Vagina (tissue), 2 donors: ENCODE measurements at regions not wholly inside any gene's neighbourhood (a gene's known extent, or its start where the extent isn't known, plus 50 kb on each side); places are given as distances from the start of the nearest gene placed in this dataset.

Experiments used
- DNase-seq, 2 donors: peaks; one replicate each; pipeline ENCODE4 v3.0.0-alpha.2; 2017; ENCODE audit errors: extremely low spot score in 2 of 2
- H3K27ac ChIP-seq: fragments of 200-600 bp; sonication (generic); one replicate; pipeline ENCODE4 v1.5.1; 2019
- H3K27me3 ChIP-seq: fragments of 200-600 bp; sonication (generic); one replicate; pipeline ENCODE4 v1.5.1; 2019
- H3K36me3 ChIP-seq, 2 donors: fragments of 200-600 bp; sonication (generic); one replicate each; pipeline ENCODE4 v1.5.1; 2017 to 2019
- H3K4me1 ChIP-seq: fragments of 200-600 bp; sonication (generic); one replicate; pipeline ENCODE4 v1.5.1; 2019
- H3K4me3 ChIP-seq, 2 donors: fragments of 200-600 bp; sonication (generic); 1 replicate in 1 of 2; 2 replicates in 1 of 2; pipeline ENCODE4 v1.5.1; 2016 to 2019
- H3K9me3 ChIP-seq: fragments of 200-600 bp; sonication (generic); one replicate; pipeline ENCODE4 v1.5.1; 2019
- POLR2A ChIP-seq, 2 donors: fragments of 450-650 bp; IDR thresholded peaks; one replicate each; pipeline ENCODE4 v1.6.1; 2017; ENCODE audit warnings: antibody characterized with exemption in 2 of 2, mild to moderate bottlenecking in 2 of 2, moderate library complexity in 2 of 2
- POLR2AphosphoS5 ChIP-seq, 2 donors: sonication (generic); formaldehyde crosslinking; IDR thresholded peaks; one replicate each; pipeline ENCODE4 v1.9.0; 2017; ENCODE audit warnings: antibody characterized with exemption in 2 of 2, mild to moderate bottlenecking in 2 of 2, low read depth in 1 of 2; ENCODE audit not compliant: insufficient read depth in 1 of 2
- intact Hi-C: fragments of 100-400 bp; cut with DNase I; formaldehyde crosslinking; loops from one replicate; pipeline ENCODE4 v1.15.1; 2023
- TF ChIP-seq, protein P1 (sequence below), 3 experiments: fragments of 450-650 bp in 2 of 3; fragments of 200-600 bp in 1 of 3; sonication (generic) in 1 of 3; IDR thresholded peaks; one replicate each; pipeline ENCODE4 v1.5.1; 2017 to 2019; ENCODE audit warnings: antibody characterized with exemption in 3 of 3, mild to moderate bottlenecking in 2 of 3, moderate library complexity in 2 of 3

DNA sequence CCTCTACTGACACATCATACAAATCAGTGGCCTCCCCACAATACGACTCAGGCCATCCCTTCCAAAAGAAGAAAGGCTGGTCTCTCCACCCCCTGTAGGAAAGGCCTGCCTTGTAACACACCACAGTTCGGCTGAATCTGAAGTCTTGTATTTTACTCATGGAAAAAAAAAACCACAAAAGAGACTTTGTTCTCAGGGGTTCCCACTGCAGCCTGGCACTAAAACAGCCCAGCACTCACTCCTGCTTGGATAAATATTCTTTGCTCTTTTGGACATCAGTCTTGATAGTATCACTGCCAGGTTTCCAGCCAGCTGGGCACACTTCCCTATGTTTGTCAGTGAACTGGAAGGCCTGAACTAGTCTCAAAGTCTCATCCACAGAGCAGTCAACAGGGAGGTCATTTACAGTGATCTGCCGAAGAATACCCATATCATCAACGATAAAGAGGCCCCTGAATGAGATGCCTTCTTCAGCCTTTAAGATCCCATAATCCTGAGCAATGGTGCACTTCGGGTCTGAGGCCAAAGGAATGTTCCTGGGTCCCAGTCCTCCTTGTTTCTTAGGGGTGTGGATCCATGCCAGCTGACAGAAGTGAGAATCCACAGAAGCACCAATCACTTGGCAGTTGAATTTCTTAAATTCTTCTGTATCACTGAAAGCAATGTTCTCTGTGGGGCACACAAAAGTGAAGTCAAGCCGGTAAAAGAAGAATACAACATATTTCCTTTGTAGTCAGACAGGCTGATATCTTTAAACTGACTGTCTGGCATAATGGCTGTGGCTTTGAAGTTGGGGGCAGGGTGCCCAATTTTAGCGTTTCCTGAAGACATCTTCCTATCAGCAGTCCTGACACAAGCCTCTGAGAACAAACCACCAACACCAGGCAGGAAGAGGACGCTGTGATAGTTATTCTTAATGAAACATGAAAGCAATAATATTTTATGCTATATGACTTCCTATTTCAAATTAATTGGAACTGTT lies 198.1 kb downstream of the LURAP1L start:
- TF ChIP-seq, protein P1, sequence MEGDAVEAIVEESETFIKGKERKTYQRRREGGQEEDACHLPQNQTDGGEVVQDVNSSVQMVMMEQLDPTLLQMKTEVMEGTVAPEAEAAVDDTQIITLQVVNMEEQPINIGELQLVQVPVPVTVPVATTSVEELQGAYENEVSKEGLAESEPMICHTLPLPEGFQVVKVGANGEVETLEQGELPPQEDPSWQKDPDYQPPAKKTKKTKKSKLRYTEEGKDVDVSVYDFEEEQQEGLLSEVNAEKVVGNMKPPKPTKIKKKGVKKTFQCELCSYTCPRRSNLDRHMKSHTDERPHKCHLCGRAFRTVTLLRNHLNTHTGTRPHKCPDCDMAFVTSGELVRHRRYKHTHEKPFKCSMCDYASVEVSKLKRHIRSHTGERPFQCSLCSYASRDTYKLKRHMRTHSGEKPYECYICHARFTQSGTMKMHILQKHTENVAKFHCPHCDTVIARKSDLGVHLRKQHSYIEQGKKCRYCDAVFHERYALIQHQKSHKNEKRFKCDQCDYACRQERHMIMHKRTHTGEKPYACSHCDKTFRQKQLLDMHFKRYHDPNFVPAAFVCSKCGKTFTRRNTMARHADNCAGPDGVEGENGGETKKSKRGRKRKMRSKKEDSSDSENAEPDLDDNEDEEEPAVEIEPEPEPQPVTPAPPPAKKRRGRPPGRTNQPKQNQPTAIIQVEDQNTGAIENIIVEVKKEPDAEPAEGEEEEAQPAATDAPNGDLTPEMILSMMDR (IDR thresholded peaks at IDR 0.05), result no peak
- no peak for TF ChIP-seq POLR2AphosphoS5 (IDR thresholded peaks at IDR 0.05; ENCODE audit: insufficient read depth in 1 of 2, low read depth in 1 of 2)
- TF ChIP-seq POLR2A (IDR thresholded peaks at IDR 0.05), result no peak
- Histone ChIP-seq H3K36me3 (no peaks in the 10 kb centered on the region), H3K9me3 (no peaks in the 10 kb centered on the region), H3K4me3 (no peak overlapping the region), H3K27ac (no peak overlapping the region), H3K27me3 (no peaks in the 10 kb centered on the region), H3K4me1 (no peaks in the 10 kb centered on the region)
- intact Hi-C loops, result no loop called here
- no peak for DNase-seq

DNA sequence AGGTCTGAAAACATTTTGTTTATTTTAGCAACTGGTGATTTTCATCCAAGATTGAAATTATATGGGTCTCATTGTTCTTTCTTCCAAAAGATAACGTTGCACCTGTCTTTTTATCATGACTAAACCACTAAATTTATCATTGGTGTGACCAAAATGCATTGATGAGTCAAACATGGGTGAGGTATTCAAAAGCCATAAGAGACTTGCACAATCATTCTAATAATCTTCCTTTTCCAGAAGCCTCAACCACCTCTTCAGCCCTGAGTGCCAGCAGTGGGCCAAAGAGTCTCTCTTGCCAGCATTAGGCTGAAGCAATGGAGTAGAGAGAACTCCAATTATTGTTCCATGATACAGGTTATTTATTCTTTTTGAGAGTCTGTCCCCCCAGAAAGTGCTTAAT lies 198.9 kb downstream of the LURAP1L start:
- intact Hi-C loops, result no loop called here
- H3K4me3 ChIP-seq, result no peak overlapping the region
- TF ChIP-seq POLR2A (IDR thresholded peaks at IDR 0.05) (no peak), POLR2AphosphoS5 (IDR thresholded peaks at IDR 0.05; ENCODE audit: insufficient read depth in 1 of 2, low read depth in 1 of 2) (no peak)
- TF ChIP-seq, protein P1 (IDR thresholded peaks at IDR 0.05), result no peak
- no peak overlapping the region for H3K27ac ChIP-seq
- no peaks in the 10 kb centered on the region for H3K9me3 ChIP-seq
- H3K27me3 ChIP-seq, result no peaks in the 10 kb centered on the region
- H3K36me3 ChIP-seq, result no peaks in the 10 kb centered on the region
- DNase-seq, result no peak
- H3K4me1 ChIP-seq, result no peaks in the 10 kb centered on the region

DNA sequence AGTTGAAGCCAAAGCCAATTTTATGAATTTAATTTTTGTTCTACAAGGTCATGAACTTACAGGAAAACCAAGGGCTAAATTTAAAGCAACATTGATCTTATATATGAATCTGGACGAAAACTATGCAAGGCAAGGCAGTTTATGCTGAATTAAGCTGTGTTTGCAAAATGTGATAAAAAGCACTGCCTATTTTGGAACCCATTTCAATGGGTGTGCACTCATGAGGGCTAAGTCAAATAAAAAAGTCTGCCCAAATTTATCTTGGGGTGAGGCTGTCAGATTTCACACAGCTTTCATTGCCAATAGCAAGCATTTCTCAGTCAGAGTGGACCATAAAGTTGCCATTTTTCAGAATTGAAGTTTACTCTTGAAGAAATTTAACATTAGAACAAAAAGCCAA lies 199.9 kb downstream of the LURAP1L start:
- H3K36me3 ChIP-seq, result no peaks in the 10 kb centered on the region
- intact Hi-C loops, result no loop called here
- H3K9me3 ChIP-seq, result no peaks in the 10 kb centered on the region
- no peaks in the 10 kb centered on the region for H3K4me1 ChIP-seq
- no peak for DNase-seq
- no peaks in the 10 kb centered on the region for H3K27me3 ChIP-seq
- no peak overlapping the region for H3K4me3 ChIP-seq
- H3K27ac ChIP-seq, result no peak overlapping the region
- no peak for TF ChIP-seq POLR2AphosphoS5 (IDR thresholded peaks at IDR 0.05; ENCODE audit: insufficient read depth in 1 of 2, low read depth in 1 of 2)
- TF ChIP-seq, protein P1 (IDR thresholded peaks at IDR 0.05), result no peak

DNA sequence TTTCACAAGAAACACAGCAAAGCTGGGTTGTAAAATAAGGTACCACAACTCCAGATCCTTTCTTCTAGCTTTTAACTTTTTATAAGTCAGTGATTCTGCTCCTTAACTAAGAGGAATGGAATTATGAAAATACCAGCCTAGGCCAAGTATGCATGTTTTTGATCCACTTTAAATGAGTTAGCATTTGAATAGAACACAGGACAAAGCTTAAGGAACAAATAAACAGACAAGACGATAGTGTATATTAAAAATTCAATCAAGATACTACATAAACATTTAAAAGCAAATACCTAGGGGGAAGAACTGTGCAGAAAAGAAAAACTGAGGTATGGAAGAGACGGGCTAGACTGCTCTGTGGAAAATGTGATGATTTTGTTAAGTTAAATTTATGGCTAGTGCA lies 200.7 kb downstream of the LURAP1L start:
- Histone ChIP-seq H3K9me3 (no peaks in the 10 kb centered on the region), H3K27ac (no peak overlapping the region), H3K4me3 (no peak overlapping the region), H3K4me1 (no peaks in the 10 kb centered on the region), H3K36me3 (no peaks in the 10 kb centered on the region), H3K27me3 (no peaks in the 10 kb centered on the region)
- TF ChIP-seq POLR2AphosphoS5 (IDR thresholded peaks at IDR 0.05; ENCODE audit: insufficient read depth in 1 of 2, low read depth in 1 of 2), result no peak
- TF ChIP-seq, protein P1 (IDR thresholded peaks at IDR 0.05), result no peak
- no peak for TF ChIP-seq POLR2A (IDR thresholded peaks at IDR 0.05)
- DNase-seq, result no peak
- intact Hi-C loops, result no loop called here
